Tibial artery (tissue), 4 donors: ENCODE measurements at regions not wholly inside any gene's neighbourhood (a gene's known extent, or its start where the extent isn't known, plus 50 kb on each side); places are given as distances from the start of the nearest gene placed in this dataset.

Source experiments
- DNase-seq, 2 donors: peaks; one replicate each; pipeline ENCODE4 v3.0.0-alpha.2; 2019
- H3K27ac ChIP-seq, 2 donors: fragments of 200-600 bp; sonication (generic) in 1 of 2; 1 replicate in 1 of 2; 2 replicates in 1 of 2; pipeline ENCODE4 v1.5.1; 2018 to 2019; ENCODE audit warnings: mild to moderate bottlenecking in 1 of 2
- H3K27me3 ChIP-seq, 2 donors: fragments of 200-600 bp; sonication (generic) in 1 of 2; one replicate each; pipeline versions ENCODE4 v1.5.1 to v1.6.0; 2016 to 2019
- H3K36me3 ChIP-seq, 3 donors: fragments of 200-600 bp; sonication (generic) in 2 of 3; one replicate each; pipeline ENCODE4 v1.5.1; 2016 to 2019; ENCODE audit warnings: mild to moderate bottlenecking in 2 of 3
- H3K4me1 ChIP-seq, 4 donors: fragments of 200-600 bp; sonication (generic) in 2 of 4; 1 replicate in 3 of 4; 2 replicates in 1 of 4; pipeline ENCODE4 v1.5.1; 2016 to 2019
- H3K4me3 ChIP-seq, 2 donors: fragments of 200-600 bp; sonication (generic) in 1 of 2; 1 replicate in 1 of 2; 2 replicates in 1 of 2; pipeline ENCODE4 v1.5.1; 2018 to 2019; ENCODE audit warnings: mild to moderate bottlenecking in 2 of 2
- H3K9me3 ChIP-seq, 3 donors: fragments of 200-600 bp; sonication (generic) in 1 of 3; one replicate each; pipeline ENCODE4 v1.5.1; 2016 to 2019
- CTCF ChIP-seq, 2 experiments: fragments of 200-600 bp in 1 of 2; fragments of 450-650 bp in 1 of 2; IDR thresholded peaks; one replicate each; pipeline ENCODE4 v1.5.1; 2017 to 2019; ENCODE audit warnings: antibody characterized with exemption in 2 of 2, mild to moderate bottlenecking in 1 of 2, moderate library complexity in 1 of 2
- intact Hi-C: fragments of 100-400 bp; cut with DNase I; formaldehyde crosslinking; loops from one replicate; pipeline ENCODE4 v1.15.0; 2023; ENCODE audit warnings: low total_unique reads

DNA sequence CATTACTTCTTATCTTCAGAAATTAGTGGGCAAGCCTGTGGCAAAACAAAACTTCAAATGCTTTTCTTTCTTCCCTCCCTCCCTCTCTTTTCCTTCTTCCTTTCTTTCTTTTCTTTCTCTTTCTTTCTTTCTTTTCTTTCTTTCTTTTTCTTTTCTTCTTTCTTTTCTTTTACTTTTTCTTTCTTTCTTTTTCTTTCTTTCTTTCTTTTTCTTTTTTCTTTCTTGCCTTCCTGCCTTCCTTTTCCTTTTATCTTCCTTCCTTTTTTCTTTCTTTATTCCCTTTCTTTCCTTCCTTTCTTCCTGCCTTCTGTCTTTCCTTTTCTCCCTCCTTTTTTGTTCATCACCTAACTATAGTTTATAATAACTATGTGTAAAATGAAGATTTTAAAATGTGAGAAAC is 295.1 kb downstream of the SMOC2 start:
- Histone ChIP-seq H3K4me1 (no peaks in the 10 kb centered on the region), H3K27me3 (no peaks in the 10 kb centered on the region), H3K9me3 (no peaks in the 10 kb centered on the region), H3K36me3 (no peaks in the 10 kb centered on the region), H3K4me3 (no peak overlapping the region), H3K27ac (no peak overlapping the region)
- DNase-seq = no peak
- intact Hi-C loops = no loop called here
- no peak for TF ChIP-seq CTCF (IDR thresholded peaks at IDR 0.05)

GRCh38 chr6:168735268-168735949 is 294.4 kb downstream of the SMOC2 start:
- Histone ChIP-seq H3K27me3 (no peaks in the 10 kb centered on the region), H3K9me3 (no peaks in the 10 kb centered on the region), H3K4me1 (no peaks in the 10 kb centered on the region), H3K36me3 (no peaks in the 10 kb centered on the region), H3K4me3 (no peak overlapping the region), H3K27ac (no peak overlapping the region)
- intact Hi-C loops = no loop called here
- no peak for DNase-seq
- TF ChIP-seq CTCF (IDR thresholded peaks at IDR 0.05) = no peak

GRCh38 chr6:168734523-168734922 is 293.5 kb downstream of the SMOC2 start:
- TF ChIP-seq CTCF (IDR thresholded peaks at IDR 0.05) = no peak
- no peaks in the 10 kb centered on the region for H3K27me3 ChIP-seq
- intact Hi-C loops = no loop called here
- H3K36me3 ChIP-seq = no peaks in the 10 kb centered on the region
- no peak for DNase-seq
- no peak overlapping the region for H3K4me3 ChIP-seq
- no peaks in the 10 kb centered on the region for H3K9me3 ChIP-seq
- no peaks in the 10 kb centered on the region for H3K4me1 ChIP-seq
- H3K27ac ChIP-seq = no peak overlapping the region

- intact Hi-C loops = no loop called here
Measured at GRCh38 chr6:168732676-168733075, 291.7 kb downstream of the SMOC2 start.

GRCh38 chr6:168730931-168731716 is 290.1 kb downstream of the SMOC2 start:
- H3K4me1 ChIP-seq = no peaks in the 10 kb centered on the region
- no peak overlapping the region for H3K4me3 ChIP-seq
- no peaks in the 10 kb centered on the region for H3K36me3 ChIP-seq
- intact Hi-C loops = no loop called here
- TF ChIP-seq CTCF (IDR thresholded peaks at IDR 0.05) = no peak
- no peak for DNase-seq
- H3K9me3 ChIP-seq = no peaks in the 10 kb centered on the region
- H3K27me3 ChIP-seq = no peaks in the 10 kb centered on the region
- H3K27ac ChIP-seq = no peak overlapping the region

More at GRCh38 chr6:168732676-168733075, 291.7 kb downstream of the SMOC2 start:
- no peak for TF ChIP-seq CTCF (IDR thresholded peaks at IDR 0.05)
- no peak overlapping the region for H3K27ac ChIP-seq
- no peak for DNase-seq
- H3K36me3 ChIP-seq = no peaks in the 10 kb centered on the region
- H3K9me3 ChIP-seq = no peaks in the 10 kb centered on the region
- H3K4me3 ChIP-seq = no peak overlapping the region
- no peaks in the 10 kb centered on the region for H3K27me3 ChIP-seq
- no peaks in the 10 kb centered on the region for H3K4me1 ChIP-seq
